Activated CD4-positive, alpha-beta T cell treated with anti-CD3 and anti-CD28 coated beads, Interleukin-2, amount 10 ng/mL, durations not matched to agents 7 days and 5 days (primary cell): ENCODE measurements at regions not wholly inside any gene's neighbourhood (a gene's known extent, or its start where the extent isn't known, plus 50 kb on each side); places are given as distances from the start of the nearest gene placed in this dataset.
"Not testable (repeated sequence)": the region's sequence is repeated elsewhere in the genome, so short reads cannot be mapped to it uniquely, and the experiment has no call there.

Experiments
- CTCF ChIA-PET: fragments of 350-600 bp; sonication (Branson Sonifier 250); formaldehyde crosslinking; loops from one replicate; lab custom pipeline; 2021; ENCODE audit warnings: antibody characterized with exemption; lab: Charles Lee
- POLR2A ChIA-PET: fragments of 350-600 bp; sonication (Branson Sonifier 250); formaldehyde crosslinking; loops from one replicate; lab custom pipeline; 2021; ENCODE audit warnings: antibody characterized with exemption; lab: Charles Lee
- DNase-seq: peaks from one replicate; pipeline ENCODE4 v3.0.0-alpha.2; 2020
- H3K27ac Mint-ChIP-seq: one replicate; pipeline ENCODE4 v1.8.0; 2021; ENCODE audit warnings: mild to moderate bottlenecking, moderate library complexity, mixed read lengths
- H3K27me3 Mint-ChIP-seq: one replicate; pipeline ENCODE4 v1.8.0; 2021; ENCODE audit warnings: mixed read lengths
- H3K36me3 Mint-ChIP-seq: one replicate; pipeline ENCODE4 v1.8.0; 2021; ENCODE audit warnings: low read depth, mixed read lengths
- H3K4me1 Mint-ChIP-seq: one replicate; pipeline ENCODE4 v1.8.0; 2021; ENCODE audit warnings: mixed read lengths
- H3K4me3 Mint-ChIP-seq: one replicate; pipeline ENCODE4 v1.8.0; 2021; ENCODE audit warnings: mild to moderate bottlenecking, moderate library complexity, mixed read lengths
- H3K9me3 Mint-ChIP-seq: one replicate; pipeline ENCODE4 v1.8.0; 2021; ENCODE audit warnings: mixed read lengths

DNA sequence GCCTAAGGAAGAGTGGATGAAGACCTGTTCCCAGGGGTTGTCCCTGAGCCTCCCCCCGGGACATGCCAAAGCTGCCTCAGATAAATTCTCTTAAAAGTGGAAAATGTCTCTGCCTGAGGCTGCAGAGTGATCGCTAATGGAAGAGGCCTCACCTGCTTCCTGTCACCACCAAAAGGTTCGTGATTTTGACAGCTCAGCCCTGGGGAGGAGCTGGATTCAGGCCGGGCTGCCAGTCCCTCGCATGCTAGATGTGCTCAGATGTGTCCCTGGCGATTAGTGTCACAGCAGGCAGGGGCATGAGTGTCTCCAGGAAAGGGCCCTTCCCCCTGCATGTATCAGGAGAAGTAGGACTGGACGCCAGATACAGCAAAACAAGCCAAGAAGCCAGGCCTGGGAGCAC lies 626.5 kb downstream of the UQCRFS1 start:
- Mint-ChIP-seq H3K27ac (no peak overlapping the region), H3K27me3 (no peaks in the 10 kb centered on the region), H3K4me1 (no peaks in the 10 kb centered on the region), H3K9me3 (no peaks in the 10 kb centered on the region), H3K4me3 (no peak overlapping the region), H3K36me3 (no peaks in the 10 kb centered on the region)
- ChIA-PET POLR2A (no interaction called here), CTCF (no interaction called here)
- DNase-seq: no peak

DNA sequence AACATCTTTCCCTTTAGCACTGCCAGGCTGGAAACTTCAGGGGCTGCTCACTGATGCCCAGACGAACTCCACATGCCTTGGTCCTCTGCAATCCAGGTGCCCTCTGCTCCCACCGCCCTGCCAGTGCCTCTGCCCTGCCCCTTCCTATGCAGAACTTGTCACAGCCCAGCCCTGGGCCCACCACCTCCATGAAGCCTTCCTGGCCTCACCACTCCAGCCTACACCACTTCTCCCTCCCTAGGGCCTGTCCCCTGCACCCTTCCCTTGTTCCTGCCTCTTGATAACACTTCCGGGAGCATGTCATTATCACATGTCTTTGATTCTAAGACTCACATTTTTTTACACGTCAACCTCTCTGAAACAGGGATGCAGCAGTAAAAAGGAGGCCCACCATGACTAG lies 627.2 kb downstream of the UQCRFS1 start:
- Mint-ChIP-seq H3K27me3 (no peaks in the 10 kb centered on the region), H3K4me3 (no peak overlapping the region), H3K36me3 (no peaks in the 10 kb centered on the region), H3K9me3 (no peaks in the 10 kb centered on the region), H3K4me1 (no peaks in the 10 kb centered on the region), H3K27ac (no peak overlapping the region)
- ChIA-PET CTCF (no interaction called here), POLR2A (no interaction called here)
- DNase-seq: no peak

DNA sequence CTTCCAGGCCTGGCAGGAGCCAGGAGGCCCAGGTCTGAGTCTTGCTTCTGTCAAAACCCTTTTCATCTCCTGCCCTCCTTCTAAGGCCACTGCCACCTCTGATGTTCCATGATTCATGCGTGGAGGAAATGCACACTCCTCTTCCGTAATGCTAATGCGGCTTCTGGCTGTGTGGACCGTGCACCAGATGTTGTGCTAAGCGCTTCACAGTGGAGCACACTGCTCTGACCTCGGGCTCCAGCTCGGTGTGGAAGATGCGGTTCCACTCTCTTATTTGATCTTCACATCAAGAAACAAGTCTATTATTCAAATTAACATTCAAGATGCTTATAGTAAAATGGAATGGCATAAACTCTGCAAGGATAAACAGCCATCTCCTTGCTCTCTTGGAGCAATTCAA lies 629.2 kb downstream of the UQCRFS1 start:
- POLR2A ChIA-PET: no interaction called here
- no peak for DNase-seq
- Mint-ChIP-seq H3K4me1 (no peaks in the 10 kb centered on the region), H3K36me3 (no peaks in the 10 kb centered on the region), H3K9me3 (no peaks in the 10 kb centered on the region), H3K27ac (no peak overlapping the region), H3K4me3 (no peak overlapping the region), H3K27me3 (no peaks in the 10 kb centered on the region)
- CTCF ChIA-PET: no interaction called here

- ChIA-PET CTCF (no interaction called here), POLR2A (no interaction called here)
- H3K36me3 Mint-ChIP-seq: no peaks in the 10 kb centered on the region
- no peak overlapping the region for H3K4me3 Mint-ChIP-seq
- H3K27ac Mint-ChIP-seq: no peak overlapping the region
- no peak for DNase-seq
- no peaks in the 10 kb centered on the region for H3K4me1 Mint-ChIP-seq
- H3K27me3 Mint-ChIP-seq: no peaks in the 10 kb centered on the region
- no peaks in the 10 kb centered on the region for H3K9me3 Mint-ChIP-seq
These were observed 629.7 kb downstream of the UQCRFS1 start for GRCh38 chr19:28583242-28583641.

- H3K27ac Mint-ChIP-seq: no peak overlapping the region
- CTCF ChIA-PET: no interaction called here
- H3K4me1 Mint-ChIP-seq: no peaks in the 10 kb centered on the region
- no peak overlapping the region for H3K4me3 Mint-ChIP-seq
- no peaks in the 10 kb centered on the region for H3K36me3 Mint-ChIP-seq
- no peaks in the 10 kb centered on the region for H3K27me3 Mint-ChIP-seq
- DNase-seq: no peak
- H3K9me3 Mint-ChIP-seq: no peaks in the 10 kb centered on the region
- POLR2A ChIA-PET: no interaction called here
These were observed 630.2 kb downstream of the UQCRFS1 start for GRCh38 chr19:28582796-28583195.

- POLR2A ChIA-PET: no interaction called here
- H3K36me3 Mint-ChIP-seq: no peaks in the 10 kb centered on the region
- H3K9me3 Mint-ChIP-seq: no peaks in the 10 kb centered on the region
- H3K4me3 Mint-ChIP-seq: no peak overlapping the region
- H3K4me1 Mint-ChIP-seq: no peaks in the 10 kb centered on the region
- CTCF ChIA-PET: no interaction called here
- no peaks in the 10 kb centered on the region for H3K27me3 Mint-ChIP-seq
- DNase-seq: no peak
- no peak overlapping the region for H3K27ac Mint-ChIP-seq
These were observed 630.6 kb downstream of the UQCRFS1 start for GRCh38 chr19:28582344-28582743.

- Mint-ChIP-seq H3K27me3 (no peaks in the 10 kb centered on the region), H3K27ac (no peak overlapping the region), H3K9me3 (no peaks in the 10 kb centered on the region), H3K4me1 (no peaks in the 10 kb centered on the region), H3K4me3 (no peak overlapping the region), H3K36me3 (no peaks in the 10 kb centered on the region)
- ChIA-PET CTCF (interaction anchor here (0.6 kb wide), 1 partner anchor 17 kb away, joined by 3 read pairs; no protein-coding TSS in a partner anchor), POLR2A (no interaction called here)
- DNase-seq: no peak
These were observed 631.5 kb downstream of the UQCRFS1 start for GRCh38 chr19:28581468-28581770.

- H3K27ac Mint-ChIP-seq: no peak overlapping the region
- H3K27me3 Mint-ChIP-seq: no peaks in the 10 kb centered on the region
- H3K4me1 Mint-ChIP-seq: no peaks in the 10 kb centered on the region
- H3K9me3 Mint-ChIP-seq: peaks cover 3% of the 10 kb centered on the region
- ChIA-PET POLR2A (no interaction called here), CTCF (interaction anchor here (0.7 kb wide), 1 partner anchor 90 kb away, joined by 3 read pairs; no protein-coding TSS in a partner anchor)
- no peak for DNase-seq
- H3K4me3 Mint-ChIP-seq: no peak overlapping the region
- no peaks in the 10 kb centered on the region for H3K36me3 Mint-ChIP-seq
These were observed 634.0 kb downstream of the UQCRFS1 start for GRCh38 chr19:28578786-28579505.

DNA sequence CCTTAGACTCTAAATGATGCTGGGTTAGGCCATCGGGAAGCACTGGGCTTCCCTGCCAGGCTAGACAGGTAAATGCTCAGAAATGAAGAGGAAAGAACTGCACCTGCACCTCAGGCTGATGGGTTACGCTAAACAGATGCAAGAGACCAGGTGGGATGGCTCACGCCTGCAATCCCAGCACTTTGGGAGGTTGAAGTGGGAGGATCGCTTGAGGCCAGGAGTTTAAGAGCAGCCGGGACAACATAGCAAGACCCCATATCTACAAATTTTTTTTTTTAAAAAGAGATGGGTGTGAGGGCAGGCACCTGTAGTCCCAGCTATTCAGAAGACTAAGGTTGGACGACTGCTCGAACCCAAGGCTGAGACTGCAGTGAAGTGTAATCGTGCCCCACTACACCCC lies 634.7 kb downstream of the UQCRFS1 start:
- no peaks in the 10 kb centered on the region for H3K36me3 Mint-ChIP-seq
- ChIA-PET POLR2A (interaction anchor here (0.6 kb wide), 1 partner anchor 15 kb away, joined by 4 read pairs; no protein-coding TSS in a partner anchor), CTCF (interaction anchor here (0.7 kb wide), 1 partner anchor 89 kb away, joined by 3 read pairs; no protein-coding TSS in a partner anchor)
- H3K9me3 Mint-ChIP-seq: peaks cover 3% of the 10 kb centered on the region
- no peaks in the 10 kb centered on the region for H3K4me1 Mint-ChIP-seq
- no peak overlapping the region for H3K27ac Mint-ChIP-seq
- no peaks in the 10 kb centered on the region for H3K27me3 Mint-ChIP-seq
- DNase-seq: no peak
- H3K4me3 Mint-ChIP-seq: no peak overlapping the region

- POLR2A ChIA-PET: no interaction called here
- H3K4me3 Mint-ChIP-seq: no peak overlapping the region
- no peaks in the 10 kb centered on the region for H3K4me1 Mint-ChIP-seq
- CTCF ChIA-PET: no interaction called here
- H3K36me3 Mint-ChIP-seq: no peaks in the 10 kb centered on the region
- H3K27ac Mint-ChIP-seq: no peak overlapping the region
- no peak for DNase-seq
- H3K27me3 Mint-ChIP-seq: no peaks in the 10 kb centered on the region
- H3K9me3 Mint-ChIP-seq: peaks cover 3% of the 10 kb centered on the region
These were observed 635.3 kb downstream of the UQCRFS1 start for GRCh38 chr19:28577666-28578065.

DNA sequence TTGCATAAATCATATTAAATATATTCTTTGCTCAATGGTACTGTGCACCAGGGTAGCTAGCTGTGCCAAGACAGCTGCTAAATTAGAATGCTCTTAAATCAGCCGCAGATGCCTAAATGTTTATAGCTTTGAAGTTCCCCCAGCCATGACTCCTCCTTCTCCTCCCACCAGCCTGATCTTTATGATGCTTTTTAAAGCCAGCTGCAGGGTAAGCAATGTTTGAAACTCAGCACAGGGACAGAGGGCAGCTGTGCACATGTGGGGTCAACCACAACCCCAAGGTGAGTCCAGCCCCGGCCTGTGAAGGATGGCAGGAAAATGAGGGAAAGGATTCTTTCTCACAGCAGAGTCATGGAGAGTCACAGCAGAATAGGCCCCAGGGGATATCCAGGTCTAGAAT lies 635.7 kb downstream of the UQCRFS1 start:
- no peak overlapping the region for H3K27ac Mint-ChIP-seq
- H3K9me3 Mint-ChIP-seq: peaks cover 3% of the 10 kb centered on the region
- POLR2A ChIA-PET: no interaction called here
- no peaks in the 10 kb centered on the region for H3K4me1 Mint-ChIP-seq
- H3K4me3 Mint-ChIP-seq: no peak overlapping the region
- H3K36me3 Mint-ChIP-seq: no peaks in the 10 kb centered on the region
- CTCF ChIA-PET: no interaction called here
- H3K27me3 Mint-ChIP-seq: no peaks in the 10 kb centered on the region
- no peak for DNase-seq

- ChIA-PET POLR2A (no interaction called here), CTCF (no interaction called here)
- no peaks in the 10 kb centered on the region for H3K4me1 Mint-ChIP-seq
- no peak for DNase-seq
- H3K9me3 Mint-ChIP-seq: peaks cover 3% of the 10 kb centered on the region
- no peak overlapping the region for H3K4me3 Mint-ChIP-seq
- H3K27me3 Mint-ChIP-seq: no peaks in the 10 kb centered on the region
- H3K36me3 Mint-ChIP-seq: no peaks in the 10 kb centered on the region
- H3K27ac Mint-ChIP-seq: no peak overlapping the region
These were observed 637.1 kb downstream of the UQCRFS1 start for GRCh38 chr19:28575816-28576215.

DNA sequence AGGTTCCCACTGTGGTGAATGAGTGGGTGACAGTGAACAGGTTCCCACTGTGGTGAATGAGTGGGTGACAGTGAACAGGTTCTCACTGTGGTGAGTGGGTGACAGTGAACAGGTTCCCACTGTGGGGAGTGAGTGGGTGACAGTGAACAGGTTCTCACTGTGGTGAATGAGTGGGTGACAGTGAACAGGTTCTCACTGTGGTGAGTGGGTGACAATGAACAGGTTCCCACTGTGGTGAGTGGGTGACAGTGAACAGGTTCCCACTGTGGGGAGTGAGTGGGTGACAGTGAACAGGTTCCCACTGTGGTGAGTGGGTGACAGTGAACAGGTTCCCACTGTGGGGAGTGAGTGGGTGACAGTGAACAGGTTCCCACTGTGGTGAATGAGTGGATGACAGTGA lies 637.6 kb downstream of the UQCRFS1 start:
- H3K9me3 Mint-ChIP-seq, H3K27me3 Mint-ChIP-seq, H3K36me3 Mint-ChIP-seq, H3K4me1 Mint-ChIP-seq, POLR2A ChIA-PET, H3K27ac Mint-ChIP-seq, H3K4me3 Mint-ChIP-seq, CTCF ChIA-PET, DNase-seq: not testable (repeated sequence)

- Mint-ChIP-seq H3K9me3 (peaks cover 3% of the 10 kb centered on the region), H3K36me3 (no peaks in the 10 kb centered on the region), H3K4me1 (no peaks in the 10 kb centered on the region), H3K27ac (no peak overlapping the region), H3K4me3 (no peak overlapping the region), H3K27me3 (no peaks in the 10 kb centered on the region)
- ChIA-PET POLR2A (no interaction called here), CTCF (no interaction called here)
- no peak for DNase-seq
These were observed 638.7 kb downstream of the UQCRFS1 start for GRCh38 chr19:28574212-28574611.
